GM18505 (cell line): ENCODE measurements at regions not wholly inside any gene's neighbourhood (a gene's known extent, or its start where the extent isn't known, plus 50 kb on each side); places are given as distances from the start of the nearest gene placed in this dataset.
"Not testable (repeated sequence)": the region's sequence is repeated elsewhere in the genome, so short reads cannot be mapped to it uniquely, and the experiment has no call there.

Source experiments
- ATAC-seq: cut with Tn5 transposase; IDR thresholded peaks from one replicate; pipeline ENCODE4 v1.9.1; 2021; ENCODE audit not compliant: unreplicated experiment
- POLR2A ChIP-seq: IDR thresholded peaks from 4 replicates; pipeline ENCODE4 v1.6.1; 2011; ENCODE audit warnings: borderline replicate concordance; ENCODE audit not compliant: insufficient read depth, insufficient read length; ENCODE audit errors: extremely low read depth

- no peak for TF ChIP-seq POLR2A
- no peak for ATAC-seq
These were observed 288.5 kb downstream of the C16orf95 start for GRCh38 chr16:87028481-87029320.

- TF ChIP-seq POLR2A, result no peak
- no peak for ATAC-seq
These were observed 284.6 kb downstream of the C16orf95 start for GRCh38 chr16:87032554-87032953.

DNA sequence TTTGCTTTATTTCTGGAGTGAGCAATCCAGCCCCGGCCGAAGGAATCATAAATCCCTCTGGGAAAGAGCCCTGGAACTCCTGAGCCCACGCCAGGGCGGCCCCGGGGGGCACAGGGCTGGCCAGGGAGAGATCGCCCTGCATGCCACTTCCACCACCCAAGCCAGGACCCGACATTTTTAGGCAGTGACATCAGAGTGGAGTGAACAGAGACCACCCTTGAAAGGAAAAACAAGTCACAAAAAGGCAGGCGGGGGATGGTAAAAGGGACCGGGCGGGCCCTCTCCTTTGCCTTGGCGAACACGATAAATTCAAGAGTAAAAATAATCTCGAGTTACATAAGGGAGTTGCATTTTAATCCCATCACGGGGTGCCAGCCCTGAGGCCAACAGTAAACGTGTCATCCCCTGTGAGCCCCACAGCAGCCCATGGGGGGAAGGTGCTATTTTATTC is 284.1 kb downstream of the C16orf95 start:
- no peak for TF ChIP-seq POLR2A
- ATAC-seq, result no peak

DNA sequence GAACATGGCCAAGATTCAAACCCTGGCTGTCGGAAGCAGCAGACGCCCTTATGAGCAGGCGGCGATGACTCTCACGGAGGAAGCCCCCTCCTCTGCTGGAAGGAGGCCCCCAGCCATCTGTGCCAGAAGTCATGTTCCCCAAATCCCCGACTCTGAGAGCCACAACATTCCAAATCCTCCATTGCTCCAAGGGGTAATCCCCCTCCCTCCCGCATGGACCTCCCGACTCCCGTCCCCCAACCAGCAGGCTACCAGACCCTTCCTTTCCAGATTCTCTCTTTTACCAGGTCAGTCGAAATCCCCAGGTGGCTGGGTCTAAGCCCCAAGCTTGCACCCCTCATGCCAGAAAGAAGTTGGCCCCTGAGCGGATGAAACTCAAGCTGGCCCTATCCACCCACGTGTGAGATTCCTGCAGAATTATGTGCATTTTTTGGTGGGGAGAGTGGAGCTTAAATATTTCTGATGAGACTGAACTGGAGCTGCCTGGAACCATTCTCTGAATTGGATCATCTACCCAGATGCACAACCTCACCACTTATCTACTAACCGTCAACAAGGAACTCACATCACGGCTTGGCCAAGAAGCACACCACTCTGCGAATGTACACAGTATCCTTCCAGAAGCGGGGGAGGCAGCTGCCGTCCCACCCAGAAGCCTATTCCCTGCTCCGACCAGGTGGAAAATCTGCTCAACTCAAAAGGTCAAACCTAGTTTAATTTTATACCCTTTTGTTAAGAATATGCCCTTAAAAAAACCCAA is 283.5 kb downstream of the C16orf95 start:
- ATAC-seq, result no peak
- no peak for TF ChIP-seq POLR2A

GRCh38 chr16:87034317-87034716 is 282.9 kb downstream of the C16orf95 start:
- no peak for ATAC-seq
- TF ChIP-seq POLR2A, result no peak

GRCh38 chr16:87035053-87035452 is 282.1 kb downstream of the C16orf95 start:
- no peak for TF ChIP-seq POLR2A
- no peak for ATAC-seq

- no peak for ATAC-seq
- TF ChIP-seq POLR2A, result no peak
These were observed 280.2 kb downstream of the C16orf95 start for GRCh38 chr16:87037012-87037411.

DNA sequence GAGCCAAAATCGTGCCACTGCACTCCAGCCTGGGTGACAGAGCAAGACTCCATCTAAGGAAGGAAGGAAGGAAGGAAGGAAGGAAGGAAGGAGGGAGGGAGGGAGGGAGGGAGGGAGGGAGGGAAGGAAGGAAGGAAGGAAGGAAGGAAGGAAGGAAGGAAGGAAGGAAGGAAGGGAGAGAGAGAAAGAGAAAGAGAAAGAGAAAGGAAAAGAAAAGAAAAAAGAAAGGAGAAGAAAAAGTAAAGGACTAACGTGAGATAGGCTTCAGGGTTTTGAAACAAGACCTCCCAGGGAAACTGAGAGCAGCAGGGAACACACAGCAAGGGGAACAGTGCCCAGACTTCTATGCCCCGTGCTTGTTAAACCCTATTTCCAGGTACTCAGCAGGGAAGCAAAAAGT is 278.7 kb downstream of the C16orf95 start:
- not testable (repeated sequence) for ATAC-seq

DNA sequence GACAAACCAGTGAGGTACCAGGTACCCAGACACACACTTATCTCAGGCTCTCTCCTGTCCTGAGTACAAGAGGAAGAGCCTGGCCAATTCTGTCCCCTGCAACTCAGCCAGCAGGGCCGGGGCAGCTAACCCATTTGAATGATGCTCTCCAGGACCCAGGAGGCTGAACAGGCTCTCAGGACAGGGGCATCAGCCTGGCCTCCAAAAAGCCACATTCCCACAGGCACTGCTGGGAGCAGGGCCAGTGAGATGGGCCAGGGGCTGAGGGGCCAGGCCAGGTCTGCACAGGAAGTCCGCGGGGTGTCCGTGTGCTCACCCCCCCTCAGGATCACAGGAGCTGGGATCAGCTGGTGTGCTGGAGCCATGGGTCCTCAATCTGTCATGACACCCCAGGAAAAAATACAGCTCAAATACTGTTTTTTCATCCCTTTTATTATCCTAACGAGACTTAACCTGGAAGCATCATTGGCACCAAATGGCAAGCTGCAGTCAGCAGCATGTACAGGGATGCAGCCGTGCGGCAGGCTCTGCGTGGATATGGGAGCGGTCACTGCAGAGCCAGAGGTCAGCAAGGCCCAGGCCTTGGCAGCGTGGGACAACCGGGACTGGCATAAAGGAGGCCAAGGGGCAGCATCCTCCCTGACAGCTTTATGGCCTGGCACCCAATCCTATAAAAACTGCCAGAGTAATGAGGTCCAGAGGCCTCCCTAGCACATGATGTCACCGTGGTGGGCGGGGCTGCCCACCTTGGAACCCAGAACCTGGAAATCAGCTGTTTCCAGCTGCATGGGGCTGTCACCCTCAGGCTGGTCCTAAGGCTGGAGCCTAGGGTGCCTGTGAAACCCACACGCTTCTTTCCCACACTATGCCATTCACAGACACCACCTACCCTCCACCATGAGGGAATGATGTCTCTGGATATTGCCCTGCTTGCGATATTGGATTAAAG is 276.7 kb downstream of the C16orf95 start:
- ATAC-seq, result no peak

GRCh38 chr16:87041286-87041685 is 275.9 kb downstream of the C16orf95 start:
- no peak for TF ChIP-seq POLR2A
- ATAC-seq, result no peak

More for the DNA sequence above, 276.7 kb downstream of the C16orf95 start:
- TF ChIP-seq POLR2A, result no peak

DNA sequence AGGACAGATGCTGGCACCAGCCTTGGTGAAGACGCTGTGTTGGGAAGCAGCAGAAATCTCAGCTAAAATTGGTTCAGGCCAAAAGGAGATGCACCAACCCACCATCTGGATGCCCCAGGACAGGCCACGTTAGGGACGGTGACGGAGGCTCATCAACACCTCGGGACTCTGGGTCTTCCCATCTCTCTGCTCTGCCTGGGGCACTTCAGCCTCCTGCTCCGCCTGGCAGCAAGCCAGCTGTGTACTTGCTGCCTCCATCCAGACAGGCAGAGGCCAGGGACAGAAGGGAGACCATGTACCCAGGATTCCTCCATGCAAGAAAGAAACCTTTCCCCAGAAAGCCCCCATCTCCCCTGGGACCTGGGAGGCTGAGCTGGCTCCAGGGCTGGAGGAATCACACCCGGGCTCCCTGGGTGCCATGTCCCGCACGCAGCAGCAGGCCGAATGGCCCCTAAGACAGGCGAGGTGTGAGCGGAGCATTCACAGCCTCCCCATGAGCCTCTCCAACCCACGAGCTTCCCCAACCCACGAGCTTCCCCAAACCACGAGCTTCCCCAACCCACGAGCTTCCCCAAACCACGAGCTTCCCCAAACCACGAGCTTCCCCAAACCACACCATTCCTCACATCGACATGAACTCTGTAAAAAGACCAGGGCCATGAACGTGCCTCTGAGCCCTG is 274.5 kb downstream of the C16orf95 start:
- TF ChIP-seq POLR2A, result no peak
- ATAC-seq, result no peak

- no peak for ATAC-seq
- TF ChIP-seq POLR2A, result no peak
These were observed 273.8 kb downstream of the C16orf95 start for GRCh38 chr16:87043231-87044031.
